ENCODE measurements at regions not wholly inside any gene's neighbourhood (a gene's known extent, or its start where the extent isn't known, plus 50 kb on each side); places are given as distances from the start of the nearest gene placed in this dataset.

DNA sequence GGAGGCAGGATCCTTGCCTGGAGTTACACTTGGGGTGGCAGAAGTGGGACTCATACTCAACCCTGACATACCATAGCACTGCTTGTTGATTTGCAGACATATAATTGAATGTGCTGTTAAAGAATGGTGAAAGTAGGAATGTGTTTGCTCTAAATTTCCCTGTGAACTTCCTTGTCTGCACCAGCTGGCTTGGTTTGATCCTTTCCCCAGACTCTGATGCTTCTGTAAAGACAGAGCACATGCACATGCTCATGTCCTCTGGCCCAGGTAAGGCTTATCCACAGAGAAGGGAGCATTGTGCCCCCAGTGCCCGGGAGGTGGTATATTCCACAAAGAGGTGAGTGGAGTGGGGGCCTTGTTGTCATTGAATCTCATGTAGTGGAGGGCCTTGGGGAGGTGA lies 138.0 kb upstream of the STC2 start:
- peaks cover 30% of the 10 kb centered on the region for H3K9me3 Mint-ChIP-seq
- H3K36me3 Mint-ChIP-seq (ENCODE audit: low read depth), result no peaks in the 10 kb centered on the region
- H3K36me3 ChIP-seq (ENCODE audit: control insufficient read depth, insufficient read depth, low read length), result no peaks in the 10 kb centered on the region
- peaks cover 24% of the 10 kb centered on the region for H3K9me3 ChIP-seq (ENCODE audit: control insufficient read depth, low read length)
- H3K4me1 Mint-ChIP-seq, result peaks cover 3% of the 10 kb centered on the region
- no peaks in the 10 kb centered on the region for H3K4me1 ChIP-seq (ENCODE audit: control insufficient read depth, insufficient read depth, low read length)
- H3K27me3 ChIP-seq (ENCODE audit: control insufficient read depth, insufficient read depth, low read length, poor library complexity, severe bottlenecking), result no peaks in the 10 kb centered on the region
- H3K27ac ChIP-seq (ENCODE audit: low read depth, low read length), result no peak overlapping the region
- no peak overlapping the region for H3K27ac Mint-ChIP-seq
- WGBS, 2 experiments (ENCODE audit: insufficient coverage in 1 of 2, insufficient read length in 1 of 2), result 71 to 77% methylated on average over 1 of the region's 1 CpG
- H3K4me3 Mint-ChIP-seq, result no peak overlapping the region
- peak overlapping the region; percentile 72 for H3K4me3 ChIP-seq (ENCODE audit: low read length)
- no peak for DNase-seq
- TF ChIP-seq, protein P1, sequence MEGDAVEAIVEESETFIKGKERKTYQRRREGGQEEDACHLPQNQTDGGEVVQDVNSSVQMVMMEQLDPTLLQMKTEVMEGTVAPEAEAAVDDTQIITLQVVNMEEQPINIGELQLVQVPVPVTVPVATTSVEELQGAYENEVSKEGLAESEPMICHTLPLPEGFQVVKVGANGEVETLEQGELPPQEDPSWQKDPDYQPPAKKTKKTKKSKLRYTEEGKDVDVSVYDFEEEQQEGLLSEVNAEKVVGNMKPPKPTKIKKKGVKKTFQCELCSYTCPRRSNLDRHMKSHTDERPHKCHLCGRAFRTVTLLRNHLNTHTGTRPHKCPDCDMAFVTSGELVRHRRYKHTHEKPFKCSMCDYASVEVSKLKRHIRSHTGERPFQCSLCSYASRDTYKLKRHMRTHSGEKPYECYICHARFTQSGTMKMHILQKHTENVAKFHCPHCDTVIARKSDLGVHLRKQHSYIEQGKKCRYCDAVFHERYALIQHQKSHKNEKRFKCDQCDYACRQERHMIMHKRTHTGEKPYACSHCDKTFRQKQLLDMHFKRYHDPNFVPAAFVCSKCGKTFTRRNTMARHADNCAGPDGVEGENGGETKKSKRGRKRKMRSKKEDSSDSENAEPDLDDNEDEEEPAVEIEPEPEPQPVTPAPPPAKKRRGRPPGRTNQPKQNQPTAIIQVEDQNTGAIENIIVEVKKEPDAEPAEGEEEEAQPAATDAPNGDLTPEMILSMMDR (conservative IDR thresholded peaks at IDR 0.05), result no peak
- no peak overlapping the region for H3K9ac ChIP-seq (ENCODE audit: extremely low read depth, low read length, poor library complexity, severe bottlenecking)
- peaks cover 16% of the 10 kb centered on the region for H3K27me3 Mint-ChIP-seq (ENCODE audit: insufficient read depth)

DNA sequence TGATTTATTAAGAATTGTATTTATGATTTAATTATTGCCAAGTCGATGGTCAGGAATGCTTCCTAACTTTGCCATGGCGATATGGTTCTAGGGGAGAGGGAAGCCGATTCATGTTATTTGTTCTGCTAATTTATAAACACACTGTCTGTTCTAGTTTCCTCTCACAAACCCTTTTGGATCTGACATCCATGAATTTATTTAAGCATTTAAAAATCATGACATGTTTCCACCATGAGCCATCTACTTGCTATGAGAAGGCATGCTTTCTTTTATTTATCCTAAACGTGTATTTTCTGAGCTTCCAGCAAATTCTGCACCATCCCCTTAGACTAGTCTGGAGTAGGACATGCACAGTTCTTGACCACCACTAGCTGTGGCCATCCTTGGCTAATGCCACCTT lies 136.6 kb upstream of the STC2 start:
- Histone ChIP-seq H3K4me3 (ENCODE audit: low read length) (no peak overlapping the region), H3K9ac (ENCODE audit: extremely low read depth, low read length, poor library complexity, severe bottlenecking) (no peak overlapping the region), H3K4me1 (ENCODE audit: control insufficient read depth, insufficient read depth, low read length) (no peaks in the 10 kb centered on the region), H3K27ac (ENCODE audit: low read depth, low read length) (no peak overlapping the region), H3K36me3 (ENCODE audit: control insufficient read depth, insufficient read depth, low read length) (no peaks in the 10 kb centered on the region), H3K27me3 (ENCODE audit: control insufficient read depth, insufficient read depth, low read length, poor library complexity, severe bottlenecking) (no peaks in the 10 kb centered on the region), H3K9me3 (ENCODE audit: control insufficient read depth, low read length) (peaks cover 24% of the 10 kb centered on the region)
- WGBS, 2 experiments (ENCODE audit: insufficient coverage in 1 of 2, insufficient read length in 1 of 2), result 92 to 93% methylated on average over 3 to 4 of the region's 4 CpGs
- Mint-ChIP-seq H3K4me3 (no peak overlapping the region), H3K27me3 (ENCODE audit: insufficient read depth) (peaks cover 18% of the 10 kb centered on the region), H3K36me3 (ENCODE audit: low read depth) (no peaks in the 10 kb centered on the region), H3K4me1 (peaks cover 3% of the 10 kb centered on the region), H3K27ac (no peak overlapping the region), H3K9me3 (peaks cover 30% of the 10 kb centered on the region)
- TF ChIP-seq, protein P1 (conservative IDR thresholded peaks at IDR 0.05), result no peak
- DNase-seq, result no peak

DNA sequence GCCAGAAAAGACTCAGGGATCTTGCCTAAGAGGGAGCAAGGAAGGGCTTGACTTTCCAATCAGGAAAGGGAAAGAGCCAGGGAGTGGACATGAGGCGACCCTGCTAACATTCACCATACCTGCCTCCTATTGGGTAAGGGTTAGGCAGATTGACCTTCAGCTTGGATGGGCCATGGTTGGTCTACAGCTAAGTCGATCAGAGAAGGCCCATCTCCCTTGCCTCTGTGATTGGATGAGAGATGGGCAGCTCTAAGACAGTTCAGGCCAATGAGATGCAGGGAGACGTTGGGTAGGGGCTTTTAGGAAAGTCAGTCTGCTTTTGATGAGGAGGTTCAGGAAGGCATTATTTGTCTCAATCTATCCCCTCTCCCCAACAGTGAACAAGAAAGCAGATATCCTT lies 135.0 kb upstream of the STC2 start:
- Mint-ChIP-seq H3K27me3 (ENCODE audit: insufficient read depth) (peaks cover 21% of the 10 kb centered on the region), H3K4me3 (no peak overlapping the region), H3K36me3 (ENCODE audit: low read depth) (no peaks in the 10 kb centered on the region), H3K4me1 (peaks cover 3% of the 10 kb centered on the region), H3K27ac (no peak overlapping the region), H3K9me3 (peaks cover 30% of the 10 kb centered on the region)
- Histone ChIP-seq H3K4me1 (ENCODE audit: control insufficient read depth, insufficient read depth, low read length) (no peaks in the 10 kb centered on the region), H3K4me3 (ENCODE audit: low read length) (no peak overlapping the region), H3K9me3 (ENCODE audit: control insufficient read depth, low read length) (peaks cover 24% of the 10 kb centered on the region), H3K27me3 (ENCODE audit: control insufficient read depth, insufficient read depth, low read length, poor library complexity, severe bottlenecking) (no peaks in the 10 kb centered on the region), H3K9ac (ENCODE audit: extremely low read depth, low read length, poor library complexity, severe bottlenecking) (no peak overlapping the region), H3K27ac (ENCODE audit: low read depth, low read length) (no peak overlapping the region), H3K36me3 (ENCODE audit: control insufficient read depth, insufficient read depth, low read length) (no peaks in the 10 kb centered on the region)
- TF ChIP-seq, protein P1 (conservative IDR thresholded peaks at IDR 0.05), result no peak
- no peak for DNase-seq
- 78 to 80% methylated on average over 2 to 3 of the region's 3 CpGs for WGBS, 2 experiments (ENCODE audit: insufficient coverage in 1 of 2, insufficient read length in 1 of 2)
